ENCODE measurements at regions not wholly inside any gene's neighbourhood (a gene's known extent, or its start where the extent isn't known, plus 50 kb on each side); places are given as distances from the start of the nearest gene placed in this dataset.
"Not testable (repeated sequence)": the region's sequence is repeated elsewhere in the genome, so short reads cannot be mapped to it uniquely, and the experiment has no call there.

DNA sequence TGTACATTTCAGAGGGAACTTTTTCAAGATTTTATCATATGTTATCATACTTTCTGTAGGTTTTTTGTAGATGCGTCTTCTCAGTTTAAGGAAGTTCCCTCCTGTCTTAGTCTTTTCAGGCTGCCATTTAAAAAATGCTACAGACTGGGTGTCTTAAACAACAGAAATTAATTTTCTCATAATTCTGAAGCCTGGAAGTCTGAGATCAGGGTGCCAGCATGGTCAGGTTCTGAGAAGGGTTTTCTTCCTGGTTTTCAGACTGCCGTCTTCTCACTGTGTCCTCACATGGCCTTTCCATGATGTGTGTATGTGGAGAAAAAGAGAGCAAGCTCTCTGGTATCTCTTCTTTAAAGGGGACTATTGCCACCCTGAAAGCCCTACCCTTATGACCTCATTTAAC lies 189.9 kb upstream of the SOX2 start:
- DNase-seq = no peak

DNA sequence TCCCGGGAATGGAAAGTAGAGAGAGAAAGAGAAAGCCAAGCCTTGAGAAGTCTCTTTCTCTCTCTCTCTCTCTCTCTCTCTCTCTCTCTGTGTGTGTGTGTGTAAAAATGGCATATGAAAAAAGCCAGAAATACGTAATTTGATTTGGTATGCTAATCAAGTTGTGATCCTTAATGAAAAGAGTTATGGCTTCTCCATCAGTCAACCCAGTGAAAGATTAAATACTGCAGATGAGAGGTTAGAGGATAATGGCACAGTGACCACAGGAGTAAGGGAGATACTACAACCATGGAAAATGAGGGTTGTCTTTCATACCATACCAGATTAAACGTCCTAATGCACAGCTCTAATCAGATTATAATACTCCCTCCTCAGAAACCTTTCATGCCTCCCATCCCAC lies 193.5 kb upstream of the SOX2 start:
- no peak for DNase-seq

DNA sequence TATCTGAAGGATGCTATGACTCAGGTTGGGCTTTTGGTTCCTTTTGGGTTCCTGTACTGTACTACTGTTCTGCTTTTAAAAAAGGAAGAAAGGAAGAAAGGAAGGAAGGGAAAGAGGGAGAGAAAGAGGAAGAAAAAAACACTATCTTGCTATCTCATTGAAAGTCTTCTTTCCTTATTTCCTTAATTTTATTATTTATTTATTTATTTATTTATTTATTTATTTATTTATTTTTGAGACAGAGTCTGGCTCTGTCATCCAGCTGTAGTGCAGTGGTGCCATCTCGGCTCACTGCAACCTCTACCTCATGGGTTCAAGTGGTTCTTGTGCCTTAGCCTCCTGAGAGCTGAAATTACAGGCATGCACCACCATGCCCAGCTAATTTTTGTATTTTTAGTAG lies 198.9 kb upstream of the SOX2 start:
- DNase-seq = no peak

DNA sequence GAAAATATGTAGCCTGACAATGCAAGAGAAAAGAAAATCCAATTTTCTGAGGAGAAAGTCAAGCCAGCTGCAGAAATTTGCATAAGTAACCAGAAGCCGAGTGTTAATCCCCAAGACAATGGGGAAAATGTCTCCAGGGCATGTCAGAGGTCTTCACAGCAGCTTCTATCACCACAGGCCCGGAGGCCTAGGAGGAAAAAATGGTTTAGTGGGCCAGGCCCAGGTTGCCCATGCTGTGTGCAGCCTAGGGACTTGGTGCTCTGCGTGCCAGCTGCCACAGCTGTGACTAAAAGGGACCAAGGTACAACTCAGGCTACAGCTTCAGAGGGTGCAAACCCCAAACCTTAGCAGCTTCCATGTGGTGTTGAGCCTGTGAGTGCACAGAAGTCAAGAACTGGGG lies 201.2 kb upstream of the SOX2 start:
- no peak for DNase-seq

DNA sequence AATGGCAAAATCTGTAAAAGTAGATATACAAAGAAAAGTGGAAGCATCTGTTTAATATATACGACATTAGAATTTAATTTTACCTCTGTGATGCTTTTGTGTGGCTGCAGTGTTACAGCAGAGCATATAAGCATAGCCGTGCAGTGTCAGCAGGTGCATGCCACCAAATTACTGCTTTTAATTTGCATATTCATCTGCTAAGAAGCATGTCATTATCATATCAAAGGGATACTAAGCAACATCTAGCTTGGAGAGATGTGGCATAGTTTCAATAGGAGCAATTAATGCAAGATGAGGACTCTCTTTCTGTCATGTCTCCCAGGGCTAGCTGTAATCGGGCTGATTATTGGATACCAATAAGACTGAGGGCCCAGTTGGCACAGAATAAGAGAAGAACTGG lies 214.4 kb upstream of the SOX2 start:
- DNase-seq = no peak

DNA sequence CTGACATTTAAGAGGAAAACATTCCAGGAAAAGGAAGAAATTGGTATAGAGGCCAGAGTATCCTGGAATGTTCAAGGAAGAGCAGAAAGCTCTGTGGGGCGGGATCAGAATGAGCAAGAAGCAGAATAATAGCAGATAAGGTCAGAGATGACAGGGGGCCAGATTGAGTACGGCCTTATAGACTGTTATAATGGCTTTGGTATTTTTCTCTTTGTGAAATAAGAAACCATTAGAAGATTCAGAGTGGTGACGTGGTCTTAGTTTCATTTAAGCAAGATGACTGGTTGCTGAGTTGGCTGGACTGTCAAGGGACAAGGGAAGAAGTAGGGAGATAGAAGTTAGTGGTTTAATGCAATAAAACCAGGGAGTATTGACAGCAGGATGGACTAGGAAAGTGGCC lies 218.3 kb upstream of the SOX2 start:
- no peak for DNase-seq

DNA sequence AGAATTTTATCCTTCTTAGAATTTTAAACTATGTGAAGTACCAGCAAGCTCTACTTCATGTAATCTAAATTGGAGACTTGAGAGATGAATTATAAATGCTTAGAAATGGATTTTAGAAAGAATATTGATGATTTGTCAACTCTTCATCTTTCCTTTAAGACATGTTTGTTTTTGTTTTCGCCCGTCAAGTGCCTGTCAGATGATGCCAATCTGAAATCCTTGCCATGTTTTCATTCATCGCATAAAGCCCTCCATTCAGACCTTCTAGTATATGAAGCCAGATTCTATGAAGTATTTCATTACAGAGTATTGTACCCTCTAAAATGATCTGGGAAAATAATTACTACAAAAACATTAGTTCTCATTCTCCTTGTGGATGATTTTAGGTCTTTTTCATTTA lies 223.2 kb upstream of the SOX2 start:
- DNase-seq = peak; percentile 11

DNA sequence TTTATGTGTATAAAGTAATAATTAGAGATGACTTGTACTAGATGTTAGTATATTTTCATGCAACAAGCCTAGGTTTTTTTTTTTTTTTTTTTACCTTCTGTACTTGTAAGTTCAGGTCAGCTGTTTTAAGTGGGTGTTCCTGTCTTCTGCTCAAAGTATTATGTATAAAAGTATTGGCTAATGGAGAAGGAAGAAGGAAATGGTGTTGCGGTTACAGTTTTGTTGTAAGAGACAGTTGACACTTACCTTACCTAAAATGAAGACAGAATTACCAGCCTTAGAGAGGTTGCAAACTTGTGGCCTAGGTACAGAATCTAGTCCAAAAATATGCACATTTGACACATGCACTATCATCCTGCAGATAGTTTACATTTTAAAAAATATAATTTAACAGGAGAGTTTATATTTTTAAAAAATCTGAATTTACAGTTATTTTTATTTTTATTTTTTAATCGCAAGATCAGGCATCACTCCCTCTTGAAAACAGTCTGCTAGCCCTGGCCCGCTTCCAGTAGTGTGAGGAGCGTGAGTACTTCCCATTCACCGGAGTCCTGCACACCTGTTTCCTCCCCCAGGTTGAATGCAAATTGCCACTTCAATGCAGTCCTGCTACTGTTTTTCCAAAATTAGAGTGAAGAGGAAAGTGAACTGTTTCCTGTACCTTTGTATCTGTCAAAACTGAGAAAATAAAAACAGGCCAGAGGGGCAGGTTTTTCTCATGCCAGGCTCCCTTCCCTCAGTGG lies 224.3 kb upstream of the SOX2 start:
- DNase-seq = peak; percentile 87

DNA sequence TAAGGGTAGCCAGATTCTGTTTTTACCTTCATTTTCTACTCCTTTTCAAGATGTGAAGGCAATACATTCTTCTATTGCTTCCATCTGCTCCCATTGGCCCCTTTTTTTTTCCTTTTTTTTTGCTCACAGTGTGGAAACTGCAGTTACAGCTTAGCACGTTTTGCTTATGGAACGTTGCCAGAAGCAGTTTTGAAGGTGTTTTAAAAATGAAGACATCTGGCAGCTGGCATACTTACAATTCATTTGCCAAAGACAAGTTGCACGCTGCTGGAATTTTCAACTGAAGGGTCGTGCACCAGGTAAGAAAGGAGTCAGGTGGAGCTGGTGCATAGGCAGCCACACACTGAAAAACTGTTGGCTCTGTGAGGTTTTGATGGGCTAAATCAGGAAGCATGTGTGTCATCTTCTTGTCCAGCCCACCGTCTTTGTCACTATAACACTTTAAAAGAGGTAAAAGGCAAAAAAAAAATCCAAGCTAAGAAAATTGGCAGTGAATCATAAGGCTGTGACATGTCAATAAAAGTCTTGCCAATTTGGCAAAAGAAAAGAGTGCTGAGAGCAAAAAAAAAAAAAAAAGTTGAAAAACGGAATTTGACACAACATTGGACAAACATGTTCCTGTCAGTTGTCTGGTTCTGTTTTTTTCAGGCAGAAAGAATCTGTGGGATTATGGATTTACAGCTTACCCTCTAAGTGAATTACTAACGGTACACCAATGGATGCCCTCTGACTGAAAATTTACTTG lies 225.4 kb upstream of the SOX2 start:
- DNase-seq = peak; percentile 37

DNA sequence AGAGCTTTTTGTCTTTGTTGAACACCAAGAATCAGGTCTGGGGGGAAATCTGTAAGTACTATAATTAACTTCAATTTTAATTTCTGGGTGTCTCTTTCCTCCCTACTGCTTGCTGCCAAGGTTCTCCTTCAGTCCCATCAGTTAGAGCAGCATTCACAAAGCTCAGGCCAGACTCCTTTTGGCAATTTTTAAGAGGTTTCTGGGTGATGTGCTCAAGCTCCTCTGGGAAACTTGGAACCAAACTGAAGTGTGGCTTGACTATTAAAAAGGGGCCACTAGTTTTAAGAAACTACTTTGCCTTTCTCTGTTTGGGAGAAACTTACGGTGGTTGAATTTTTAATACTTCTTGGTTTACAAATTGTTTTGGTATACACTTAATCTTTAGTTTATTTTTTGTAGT lies 227.7 kb upstream of the SOX2 start:
- no peak for DNase-seq

DNA sequence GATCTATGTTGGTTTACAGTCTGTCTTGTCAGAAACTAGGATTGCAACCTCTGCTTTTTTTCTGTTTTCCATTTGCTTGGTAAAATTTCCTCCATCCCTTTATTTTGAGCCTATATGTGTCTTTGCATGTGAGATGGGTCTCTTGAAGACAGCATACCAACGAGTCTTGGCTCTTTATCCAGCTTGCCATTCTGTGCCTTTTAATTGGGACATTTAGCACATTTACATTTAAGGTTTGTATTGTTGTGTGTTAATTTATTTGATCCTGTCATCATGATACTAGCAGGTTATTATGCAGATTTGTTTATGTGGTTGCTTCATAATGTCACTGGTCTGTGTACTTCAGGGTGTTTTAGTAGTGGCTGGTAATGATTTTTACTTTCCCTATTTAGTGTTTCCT lies 236.6 kb upstream of the SOX2 start:
- DNase-seq = not testable (repeated sequence)

DNA sequence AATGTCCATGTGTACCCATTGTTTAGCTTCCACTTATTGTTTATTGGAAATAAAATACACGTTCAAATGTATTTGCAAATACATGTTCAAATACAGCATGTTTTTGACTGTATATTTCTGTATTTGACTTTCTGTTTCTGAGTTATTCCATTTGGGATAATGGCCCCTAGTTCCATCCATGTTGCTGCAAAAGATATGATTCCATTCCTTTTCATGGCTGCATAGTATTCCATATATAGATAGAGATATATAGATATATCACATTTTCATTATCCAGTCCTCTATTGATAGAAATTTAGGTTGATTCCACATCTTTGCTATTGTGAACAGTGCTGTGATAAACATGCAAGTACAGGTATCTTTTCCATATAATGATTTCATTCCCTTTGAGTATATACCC lies 241.4 kb upstream of the SOX2 start:
- no peak for DNase-seq

DNA sequence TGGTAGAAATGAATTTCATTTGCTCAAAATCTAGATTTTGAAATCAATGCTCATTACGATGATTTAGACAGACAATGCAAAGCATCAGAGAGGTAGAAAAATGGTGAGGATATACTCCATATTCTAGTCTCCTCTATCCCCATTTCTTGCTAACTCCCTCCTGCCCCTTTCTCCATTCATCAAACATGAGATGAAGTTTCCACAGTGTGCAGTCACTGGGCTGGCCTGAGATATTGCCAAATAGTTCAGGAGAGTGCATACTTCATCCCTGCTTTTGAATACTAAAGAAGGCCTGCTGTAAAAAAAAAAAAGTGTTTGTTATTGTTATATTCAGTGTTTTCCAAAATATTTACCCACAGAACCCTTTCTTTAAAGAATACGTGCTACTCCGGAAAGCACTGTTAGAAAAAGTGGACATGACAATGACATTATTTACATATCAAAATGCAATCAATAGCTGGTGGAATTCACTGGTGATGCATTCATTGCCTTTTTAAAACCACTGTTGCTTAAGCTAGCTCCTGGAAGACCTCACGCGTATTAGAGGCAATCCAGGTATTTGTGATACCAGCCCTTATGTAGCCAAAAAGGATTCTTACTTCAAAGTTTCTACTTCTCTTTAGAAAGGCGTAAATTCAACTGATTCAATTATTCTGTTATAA lies 247.6 kb upstream of the SOX2 start:
- no peak for DNase-seq

DNA sequence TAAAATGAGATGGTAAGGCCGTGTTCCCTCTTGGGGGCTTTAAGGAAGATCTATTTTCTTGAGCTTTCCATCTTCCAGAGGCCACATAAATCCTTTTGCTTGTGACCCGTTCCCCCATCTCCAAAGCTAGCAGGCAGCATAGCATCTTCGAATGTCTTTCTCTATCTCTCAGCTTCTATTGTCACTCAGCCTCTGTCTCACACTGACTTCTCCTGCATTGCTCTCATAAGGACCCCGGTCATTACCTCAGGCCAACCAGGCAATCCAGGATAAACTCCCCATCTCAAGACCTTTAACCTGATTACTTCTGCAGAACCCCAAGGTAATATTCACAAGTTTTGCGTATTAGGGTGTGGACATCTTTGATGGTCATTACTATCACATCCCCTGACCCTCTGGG lies 250.3 kb upstream of the SOX2 start:
- no peak for DNase-seq

DNA sequence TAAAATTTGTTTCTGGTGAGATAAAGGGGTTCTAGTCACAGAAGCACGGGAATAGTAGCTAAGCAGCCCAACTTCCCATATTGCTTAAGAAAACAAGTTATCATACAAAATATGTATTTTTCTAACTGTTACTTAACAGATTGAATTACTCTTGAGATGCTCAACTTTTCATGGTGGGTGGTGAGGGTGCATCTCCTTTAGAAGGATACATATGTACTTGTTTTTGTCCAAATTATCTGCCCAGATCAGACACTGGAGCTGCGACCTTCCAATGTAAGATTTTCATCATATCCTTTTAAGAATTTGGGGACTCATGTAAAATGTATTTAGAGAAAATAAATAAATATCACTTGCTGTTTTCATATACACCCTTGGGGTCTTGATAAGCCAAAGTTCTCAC lies 252.2 kb upstream of the SOX2 start:
- no peak for DNase-seq

DNA sequence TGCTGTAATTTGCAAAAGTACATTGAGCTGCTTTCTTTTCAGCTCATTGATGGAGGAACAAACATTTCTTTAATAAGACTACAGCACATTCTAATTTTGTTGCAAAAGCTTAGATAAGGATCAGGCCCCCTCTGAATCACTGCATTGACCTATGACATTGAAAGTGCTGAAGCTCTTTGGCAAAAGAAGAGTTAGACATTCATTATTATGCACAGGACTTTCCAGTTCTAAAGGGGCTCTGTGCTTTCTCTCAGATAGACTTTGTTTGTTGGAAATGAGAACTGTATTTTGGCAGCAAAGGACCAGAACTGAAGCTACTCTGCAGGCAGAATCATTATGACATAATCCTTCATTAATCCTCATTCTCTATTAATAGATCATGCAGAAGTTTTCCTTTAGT lies 252.9 kb upstream of the SOX2 start:
- DNase-seq = no peak

DNA sequence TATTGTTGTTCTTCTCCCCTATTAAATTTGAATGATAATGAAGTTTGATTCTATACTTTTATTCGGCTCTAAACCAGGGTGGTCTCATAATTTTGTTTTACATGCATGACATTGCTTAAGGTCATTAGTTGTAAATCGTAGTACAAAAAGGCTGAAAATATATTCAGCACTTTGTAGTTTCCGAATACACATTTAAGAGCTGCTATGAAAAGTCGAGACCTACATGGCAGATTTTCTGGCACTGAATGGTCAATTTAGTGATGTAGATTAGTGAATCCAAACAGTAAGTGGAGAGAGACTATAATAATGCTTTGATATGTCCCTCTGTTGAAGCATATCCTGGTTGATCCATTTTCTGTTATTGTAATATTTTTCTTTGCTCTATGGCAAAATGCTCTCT lies 254.0 kb upstream of the SOX2 start:
- no peak for DNase-seq

DNA sequence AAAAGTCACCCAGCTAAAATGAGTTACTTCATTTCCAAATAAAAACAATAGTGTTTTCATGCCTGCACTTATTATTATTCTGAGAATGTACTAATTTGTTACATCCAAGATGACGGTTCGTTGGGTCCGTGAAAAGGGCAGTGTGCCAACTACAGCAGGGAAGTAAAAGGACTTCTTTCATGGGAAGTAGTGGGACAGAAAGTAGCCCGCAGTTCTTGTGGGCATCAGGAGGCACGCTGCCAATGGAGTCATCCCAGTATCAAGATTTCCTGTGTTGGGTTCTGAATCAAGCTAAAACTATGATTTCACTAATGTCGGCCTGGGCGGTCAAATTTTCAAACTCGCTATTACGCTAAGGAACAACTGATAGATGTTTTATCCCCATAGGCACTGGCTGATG lies 254.5 kb upstream of the SOX2 start:
- DNase-seq = no peak

DNA sequence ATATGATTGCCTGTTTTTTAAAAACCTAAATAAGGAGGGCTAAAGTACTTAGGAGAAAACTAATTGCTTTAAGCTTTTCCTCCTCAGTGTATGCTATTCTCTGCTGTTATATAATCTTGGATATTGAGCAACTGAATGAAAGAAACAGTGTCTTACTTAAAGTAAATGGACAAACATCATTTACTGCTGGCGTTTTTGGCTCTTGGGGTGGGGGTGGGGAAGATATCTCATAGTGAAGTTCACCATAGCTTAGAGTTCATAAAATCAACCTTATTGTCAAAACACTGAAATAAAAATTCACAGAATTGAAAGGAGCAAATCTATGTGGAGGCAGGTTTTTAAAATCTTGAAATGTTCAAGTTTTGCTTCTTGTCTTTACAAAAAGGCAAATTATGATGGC lies 256.4 kb upstream of the SOX2 start:
- no peak for DNase-seq

DNA sequence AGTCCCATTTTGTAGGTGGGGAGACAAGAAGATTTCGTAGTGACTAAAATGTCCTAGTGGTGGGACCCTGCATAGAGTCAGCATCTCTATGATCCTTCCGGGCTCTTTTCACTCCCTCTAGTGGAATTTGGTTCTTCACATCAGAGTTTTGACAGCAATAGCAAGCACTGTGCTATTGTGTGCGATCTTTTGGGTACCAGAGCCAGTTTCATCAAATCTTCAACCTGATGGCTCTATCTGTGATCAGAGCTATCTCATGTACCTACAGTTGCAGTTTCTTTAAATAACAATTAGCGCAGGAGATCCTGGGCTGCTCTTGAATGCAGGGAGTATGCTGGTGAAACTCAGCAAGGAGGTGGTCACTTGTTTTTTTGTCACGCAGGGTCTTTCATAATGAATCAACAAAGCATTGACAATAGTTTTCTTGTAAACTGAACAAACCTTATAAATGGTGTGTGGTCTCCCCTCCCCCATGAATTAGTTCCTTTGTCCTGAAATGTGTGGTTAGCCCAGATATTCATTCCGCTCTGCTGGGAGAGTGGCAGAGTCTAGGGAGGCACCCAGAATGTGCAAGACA lies 257.2 kb upstream of the SOX2 start:
- DNase-seq = no peak

DNA sequence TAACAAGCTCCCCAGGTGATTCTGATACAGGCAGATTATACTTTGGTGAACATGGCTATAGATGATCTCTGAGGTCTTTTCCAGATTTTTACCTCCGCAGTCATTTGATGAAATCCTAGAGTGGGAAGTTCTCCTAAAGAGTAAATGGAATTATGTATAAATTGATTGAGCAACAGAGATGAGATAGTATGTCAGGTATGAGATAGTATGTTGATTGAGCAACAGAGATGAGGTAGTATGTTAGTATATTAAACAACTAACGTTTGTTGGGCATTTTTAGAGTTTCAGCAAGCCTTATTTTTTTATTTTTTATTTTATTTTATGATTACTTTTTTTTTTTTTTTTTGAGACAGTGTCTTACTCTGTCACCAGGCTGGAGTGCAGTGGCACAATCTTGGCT lies 265.0 kb upstream of the SOX2 start:
- no peak for DNase-seq

DNA sequence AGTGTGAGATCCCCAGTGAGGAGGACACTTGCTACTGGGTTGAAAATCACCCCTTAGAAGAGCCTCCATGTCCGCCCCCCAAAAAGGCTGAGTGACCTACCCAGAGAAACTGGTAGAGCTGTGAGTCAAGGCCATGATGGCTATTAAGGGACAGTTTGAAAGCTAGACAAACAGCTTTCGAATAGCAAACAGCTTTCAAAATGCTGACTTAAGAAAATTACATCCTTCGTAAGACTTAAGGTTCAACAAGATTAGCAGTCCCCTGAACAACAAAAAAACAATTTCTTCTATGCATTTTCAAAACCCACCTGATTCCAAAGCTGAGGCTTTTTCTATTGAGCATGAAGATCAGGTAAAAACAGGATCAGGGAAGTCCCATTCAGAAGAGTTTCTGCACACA lies 269.7 kb upstream of the SOX2 start:
- DNase-seq = no peak

DNA sequence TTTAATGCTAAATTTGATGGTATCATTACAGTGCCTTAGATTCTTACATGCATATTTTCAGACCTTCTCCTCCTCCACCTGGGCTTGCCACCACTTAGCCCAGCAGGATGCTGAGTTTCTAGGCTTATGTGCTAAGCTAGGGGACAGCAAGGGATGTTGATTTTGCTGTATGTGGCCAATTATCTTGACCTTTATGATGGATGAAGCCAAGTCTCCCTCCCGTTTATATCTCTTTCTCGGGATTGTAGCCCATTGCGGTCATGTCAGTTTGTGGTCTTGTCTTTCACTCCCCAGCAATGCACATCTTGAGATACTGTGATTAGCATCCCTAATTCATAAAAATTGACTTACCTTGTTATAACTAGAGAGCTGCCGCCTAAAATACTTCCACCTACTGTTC lies 278.7 kb upstream of the SOX2 start:
- no peak for DNase-seq

DNA sequence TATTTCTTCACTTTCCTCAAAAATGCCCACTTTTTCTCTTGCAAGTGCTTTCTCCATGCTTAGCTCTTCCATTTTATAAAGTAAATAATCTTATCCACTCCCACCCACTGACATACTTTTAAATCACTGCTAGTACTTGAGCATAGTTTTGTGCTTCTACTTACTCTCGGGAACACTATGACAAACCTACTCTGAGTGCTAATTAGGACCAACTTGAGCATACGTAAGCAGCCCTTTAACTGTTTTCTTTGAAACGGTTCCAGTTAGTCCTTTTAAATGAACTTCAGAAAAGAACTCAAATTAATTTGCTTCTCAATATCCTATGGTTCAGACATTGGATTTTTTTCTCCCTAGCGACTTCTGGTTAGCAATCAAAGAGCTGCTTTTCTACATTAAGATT lies 280.0 kb upstream of the SOX2 start:
- no peak for DNase-seq
